Retinal pigment epithelial cell (primary cell): ENCODE measurements at regions not wholly inside any gene's neighbourhood (a gene's known extent, or its start where the extent isn't known, plus 50 kb on each side); places are given as distances from the start of the nearest gene placed in this dataset.

Experiments used
- DNase-seq: peaks from one replicate; pipeline ENCODE4 v3.0.0-alpha.2; 2010; ENCODE audit warnings: low read depth
- H3K4me3 ChIP-seq: 2 replicates; pipeline ENCODE4 v1.5.1; 2011; ENCODE audit warnings: mild to moderate bottlenecking, low read length, control low read depth, moderate library complexity
- TF ChIP-seq, protein P1 (sequence below): conservative IDR thresholded peaks from 2 replicates; pipeline ENCODE4 v1.5.1; 2011; ENCODE audit warnings: low read depth, low read length, control low read depth, inconsistent platforms

- H3K4me3 ChIP-seq: no peak overlapping the region
- no peak for DNase-seq
- TF ChIP-seq, protein P1, sequence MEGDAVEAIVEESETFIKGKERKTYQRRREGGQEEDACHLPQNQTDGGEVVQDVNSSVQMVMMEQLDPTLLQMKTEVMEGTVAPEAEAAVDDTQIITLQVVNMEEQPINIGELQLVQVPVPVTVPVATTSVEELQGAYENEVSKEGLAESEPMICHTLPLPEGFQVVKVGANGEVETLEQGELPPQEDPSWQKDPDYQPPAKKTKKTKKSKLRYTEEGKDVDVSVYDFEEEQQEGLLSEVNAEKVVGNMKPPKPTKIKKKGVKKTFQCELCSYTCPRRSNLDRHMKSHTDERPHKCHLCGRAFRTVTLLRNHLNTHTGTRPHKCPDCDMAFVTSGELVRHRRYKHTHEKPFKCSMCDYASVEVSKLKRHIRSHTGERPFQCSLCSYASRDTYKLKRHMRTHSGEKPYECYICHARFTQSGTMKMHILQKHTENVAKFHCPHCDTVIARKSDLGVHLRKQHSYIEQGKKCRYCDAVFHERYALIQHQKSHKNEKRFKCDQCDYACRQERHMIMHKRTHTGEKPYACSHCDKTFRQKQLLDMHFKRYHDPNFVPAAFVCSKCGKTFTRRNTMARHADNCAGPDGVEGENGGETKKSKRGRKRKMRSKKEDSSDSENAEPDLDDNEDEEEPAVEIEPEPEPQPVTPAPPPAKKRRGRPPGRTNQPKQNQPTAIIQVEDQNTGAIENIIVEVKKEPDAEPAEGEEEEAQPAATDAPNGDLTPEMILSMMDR: no peak
Measured at GRCh38 chr10:35707642-35708425, 65.7 kb upstream of the FZD8 start.

DNA sequence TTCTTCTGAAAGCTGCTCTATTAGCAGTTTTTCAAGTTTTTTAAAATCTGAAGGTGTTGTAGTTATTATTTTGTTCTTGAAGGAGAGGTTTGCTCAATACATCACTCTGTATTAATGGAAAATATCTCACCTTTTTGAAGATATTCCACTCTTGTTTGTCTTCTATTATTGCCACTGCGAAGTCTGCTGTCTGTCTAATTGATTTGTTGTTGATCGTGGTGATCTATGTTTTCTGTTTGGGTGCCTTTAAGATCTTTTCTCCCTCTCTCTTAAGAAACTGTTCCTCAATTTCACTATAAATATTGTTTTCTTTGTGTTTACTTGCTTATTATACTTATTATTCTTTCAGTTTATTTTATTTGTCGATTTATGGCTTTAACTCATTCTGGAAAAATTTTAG lies 64.9 kb upstream of the FZD8 start:
- DNase-seq: no peak
- H3K4me3 ChIP-seq: no peak overlapping the region
- TF ChIP-seq, protein P1: no peak

- H3K4me3 ChIP-seq: no peak overlapping the region
- no peak for DNase-seq
- TF ChIP-seq, protein P1: no peak
Measured at GRCh38 chr10:35705671-35706070, 63.6 kb upstream of the FZD8 start.

DNA sequence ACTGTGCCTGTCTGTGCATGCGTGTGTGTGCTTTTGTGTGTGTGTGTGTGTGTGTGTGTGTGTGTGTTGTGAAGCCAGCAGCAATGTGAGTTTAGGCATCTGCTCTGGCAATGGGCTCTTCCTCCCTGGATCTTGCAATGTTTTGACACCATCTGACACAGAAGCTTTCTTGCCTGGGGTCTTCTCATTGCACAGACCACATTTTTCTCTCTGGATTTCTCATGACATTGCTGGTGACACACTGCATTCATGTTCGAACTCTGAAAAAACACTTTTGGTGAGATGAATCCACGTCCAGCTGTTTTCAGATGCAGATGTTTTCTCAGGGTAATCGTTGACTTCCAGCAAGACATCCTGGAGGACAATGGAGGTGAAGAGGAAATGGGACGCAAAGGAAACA lies 63.0 kb upstream of the FZD8 start:
- TF ChIP-seq, protein P1: no peak
- DNase-seq: no peak
- no peak overlapping the region for H3K4me3 ChIP-seq

DNA sequence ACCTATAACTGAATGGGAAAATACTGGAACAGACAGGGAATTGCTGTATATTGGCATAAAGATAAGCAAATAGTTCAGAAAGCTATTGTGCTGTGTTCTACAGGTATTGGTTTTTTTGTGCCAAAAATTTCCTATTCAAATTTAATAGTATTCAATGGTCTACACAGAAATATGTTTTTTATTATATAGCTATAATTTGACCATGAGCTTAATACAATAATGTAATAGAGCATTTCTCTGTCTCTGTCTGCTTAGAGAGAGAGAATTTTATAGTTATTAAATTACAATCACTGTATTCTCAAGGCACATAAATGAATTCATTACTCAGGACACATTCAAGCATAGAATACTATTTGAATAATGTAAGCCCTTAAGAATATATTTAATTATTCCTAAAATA lies 62.3 kb upstream of the FZD8 start:
- TF ChIP-seq, protein P1: no peak
- H3K4me3 ChIP-seq: no peak overlapping the region
- no peak for DNase-seq

- no peak overlapping the region for H3K4me3 ChIP-seq
- TF ChIP-seq, protein P1: no peak
- DNase-seq: no peak
Measured at GRCh38 chr10:35700487-35700882, 58.4 kb upstream of the FZD8 start.

GRCh38 chr10:35699848-35700486 lies 57.9 kb upstream of the FZD8 start:
- TF ChIP-seq, protein P1: no peak
- DNase-seq: no peak
- H3K4me3 ChIP-seq: no peak overlapping the region
